ENCODE measurements at regions not wholly inside any gene's neighbourhood (a gene's known extent, or its start where the extent isn't known, plus 50 kb on each side); places are given as distances from the start of the nearest gene placed in this dataset.

GRCh38 chr9:118156846-118157245 lies 452.6 kb downstream of the TLR4 start:
- Histone ChIP-seq H3K9ac (no peak overlapping the region), H3K4me2 (no peak overlapping the region)
- no peak for TF ChIP-seq Cebpa-rat (IDR thresholded peaks at IDR 0.05)

GRCh38 chr9:118162716-118163115 lies 458.5 kb downstream of the TLR4 start:
- no peak overlapping the region for H3K4me3 ChIP-seq
- TF ChIP-seq Cebpa-rat (IDR thresholded peaks at IDR 0.05): no peak
- no peaks in the 10 kb centered on the region for H3K9me3 ChIP-seq
- H3K27me3 ChIP-seq: no peaks in the 10 kb centered on the region
- H3K36me3 ChIP-seq: no peaks in the 10 kb centered on the region
- H3K27ac ChIP-seq: no peak overlapping the region
- H4K20me1 ChIP-seq: no peaks in the 10 kb centered on the region
- peaks cover 8% of the 10 kb centered on the region for H3K4me1 ChIP-seq
- no peak overlapping the region for H3K4me2 ChIP-seq
- H3K9ac ChIP-seq: no peak overlapping the region

More at GRCh38 chr9:118156846-118157245, 452.6 kb downstream of the TLR4 start:
- Histone ChIP-seq H4K20me1 (no peaks in the 10 kb centered on the region), H3K36me3 (no peaks in the 10 kb centered on the region), H3K27ac (no peak overlapping the region), H3K4me1 (no peaks in the 10 kb centered on the region), H3K9me3 (no peaks in the 10 kb centered on the region), H3K4me3 (no peak overlapping the region), H3K27me3 (no peaks in the 10 kb centered on the region)

DNA sequence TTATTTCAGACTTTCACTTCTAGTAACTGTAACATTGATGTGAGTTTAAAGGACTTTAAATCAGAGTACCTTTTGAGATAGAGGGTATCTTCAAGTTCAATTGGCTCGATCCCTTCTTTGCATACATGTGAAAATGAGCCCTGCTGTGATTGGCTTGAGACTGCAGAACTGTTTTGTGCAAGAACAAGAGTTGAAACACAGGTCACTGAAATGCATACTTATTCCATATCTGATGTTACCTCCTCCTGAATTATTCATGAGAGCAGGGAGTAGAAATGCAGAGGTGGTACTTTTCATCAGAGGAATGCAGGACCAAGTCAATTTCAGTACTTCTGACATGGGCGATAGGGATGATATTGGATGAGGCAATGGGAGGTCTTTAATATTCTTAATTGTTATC lies 459.5 kb downstream of the TLR4 start:
- no peaks in the 10 kb centered on the region for H3K27me3 ChIP-seq
- H3K4me1 ChIP-seq: peaks cover 8% of the 10 kb centered on the region
- H3K27ac ChIP-seq: no peak overlapping the region
- H3K4me3 ChIP-seq: no peak overlapping the region
- H3K9me3 ChIP-seq: no peaks in the 10 kb centered on the region
- no peaks in the 10 kb centered on the region for H3K36me3 ChIP-seq
- no peak overlapping the region for H3K9ac ChIP-seq
- no peak for TF ChIP-seq Cebpa-rat (IDR thresholded peaks at IDR 0.05)
- H4K20me1 ChIP-seq: no peaks in the 10 kb centered on the region
- no peak overlapping the region for H3K4me2 ChIP-seq

DNA sequence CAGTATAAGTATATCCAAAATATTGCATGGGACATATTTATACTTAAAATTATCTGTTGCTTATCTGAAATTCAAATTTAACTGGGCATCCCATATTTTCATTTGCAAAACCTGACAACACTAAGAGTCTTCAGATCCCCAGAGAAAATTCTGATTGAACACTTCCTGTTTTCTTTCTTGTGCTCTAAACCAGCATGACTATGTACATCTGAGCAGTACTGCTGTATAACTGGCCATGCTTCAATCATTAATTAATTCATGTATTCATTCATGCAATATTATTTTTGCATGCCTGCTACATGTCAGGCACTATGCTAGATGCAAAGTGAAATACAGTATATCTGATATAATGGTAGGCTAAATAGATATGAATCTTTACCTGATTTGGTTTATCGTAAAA lies 461.2 kb downstream of the TLR4 start:
- Histone ChIP-seq H3K4me2 (no peak overlapping the region), H3K9ac (no peak overlapping the region), H3K4me3 (no peak overlapping the region), H3K4me1 (peaks cover 8% of the 10 kb centered on the region), H3K36me3 (no peaks in the 10 kb centered on the region), H3K27me3 (no peaks in the 10 kb centered on the region), H3K9me3 (no peaks in the 10 kb centered on the region), H3K27ac (no peak overlapping the region), H4K20me1 (no peaks in the 10 kb centered on the region)
- TF ChIP-seq Cebpa-rat (IDR thresholded peaks at IDR 0.05): no peak

DNA sequence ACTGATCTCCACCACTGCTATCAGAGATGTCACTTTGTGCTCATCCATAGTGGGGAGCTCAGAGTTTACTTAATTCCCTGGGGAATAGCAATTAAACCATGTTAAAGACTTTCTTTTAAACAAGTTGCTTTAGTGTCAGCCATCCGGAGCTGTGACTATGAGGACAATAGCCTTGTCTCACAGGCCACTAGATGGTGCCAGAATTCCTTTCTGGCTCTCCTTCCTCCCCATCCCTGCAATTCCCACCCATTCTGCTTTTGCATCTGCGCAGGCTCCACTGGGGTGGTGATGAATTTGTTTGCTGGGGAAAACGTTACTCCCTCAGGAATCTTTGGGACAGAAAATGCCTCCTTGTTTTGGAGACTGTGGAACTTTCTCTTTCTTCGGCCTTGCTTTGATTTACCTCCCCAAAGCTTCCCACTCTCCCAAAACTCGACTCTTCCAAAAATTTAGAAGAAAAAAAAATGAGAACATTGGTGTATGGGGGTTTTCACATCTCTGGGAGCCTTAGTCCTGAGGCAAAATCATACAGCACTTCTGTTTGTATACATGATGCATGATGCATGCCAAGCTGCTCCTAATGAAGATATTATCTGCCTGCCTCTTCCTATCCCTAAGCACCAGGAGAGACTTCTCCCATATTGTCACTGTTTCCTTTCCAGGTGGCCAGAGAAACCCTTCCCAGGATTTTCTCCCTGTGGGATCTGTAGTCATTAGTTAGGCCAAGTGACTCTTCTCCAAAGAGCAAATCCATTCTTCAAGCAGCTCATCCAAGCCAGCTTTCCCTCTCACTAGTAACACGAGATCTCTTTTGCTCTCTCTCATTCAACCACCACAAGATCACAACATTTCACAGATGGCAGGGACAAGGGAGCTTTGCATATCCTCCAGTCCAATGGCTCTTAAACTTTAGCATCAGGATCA lies 466.1 kb downstream of the TLR4 start:
- H3K4me3 ChIP-seq: no peak overlapping the region
- H3K9me3 ChIP-seq: no peaks in the 10 kb centered on the region
- H3K27ac ChIP-seq: no peak overlapping the region
- no peak overlapping the region for H3K4me2 ChIP-seq
- no peaks in the 10 kb centered on the region for H3K36me3 ChIP-seq
- no peak overlapping the region for H3K9ac ChIP-seq
- TF ChIP-seq Cebpa-rat (IDR thresholded peaks at IDR 0.05): no peak
- H3K27me3 ChIP-seq: no peaks in the 10 kb centered on the region
- no peaks in the 10 kb centered on the region for H4K20me1 ChIP-seq
- peaks cover 6% of the 10 kb centered on the region for H3K4me1 ChIP-seq

DNA sequence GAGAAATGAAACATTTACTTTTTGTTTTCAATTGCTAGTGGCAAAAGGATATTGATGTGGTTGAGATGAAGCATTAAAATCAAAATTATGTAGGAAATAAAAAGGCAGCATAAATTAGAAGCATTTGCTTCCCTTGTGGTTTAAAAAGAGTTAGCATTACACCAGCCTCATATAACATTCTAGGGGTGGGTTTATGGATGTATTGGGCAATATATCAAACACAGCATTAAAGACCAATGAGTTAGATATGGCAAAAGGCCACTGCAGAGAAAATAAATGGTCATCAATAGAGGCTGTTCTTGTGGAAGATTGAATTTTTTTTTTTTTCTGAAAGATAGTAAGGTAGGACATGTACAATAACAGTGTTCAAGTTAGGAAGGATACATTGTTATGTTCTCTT lies 473.0 kb downstream of the TLR4 start:
- H3K9me3 ChIP-seq: no peaks in the 10 kb centered on the region
- no peak overlapping the region for H3K27ac ChIP-seq
- H3K36me3 ChIP-seq: no peaks in the 10 kb centered on the region
- H3K4me1 ChIP-seq: no peaks in the 10 kb centered on the region
- no peaks in the 10 kb centered on the region for H3K27me3 ChIP-seq
- H3K4me2 ChIP-seq: no peak overlapping the region
- no peaks in the 10 kb centered on the region for H4K20me1 ChIP-seq
- H3K4me3 ChIP-seq: no peak overlapping the region
- TF ChIP-seq Cebpa-rat (IDR thresholded peaks at IDR 0.05): no peak
- H3K9ac ChIP-seq: no peak overlapping the region

- H3K9ac ChIP-seq: no peak overlapping the region
- no peak overlapping the region for H3K27ac ChIP-seq
- H4K20me1 ChIP-seq: no peaks in the 10 kb centered on the region
- H3K9me3 ChIP-seq: no peaks in the 10 kb centered on the region
- H3K27me3 ChIP-seq: no peaks in the 10 kb centered on the region
- no peak for TF ChIP-seq Cebpa-rat (IDR thresholded peaks at IDR 0.05)
- H3K4me3 ChIP-seq: no peak overlapping the region
- no peak overlapping the region for H3K4me2 ChIP-seq
- H3K36me3 ChIP-seq: no peaks in the 10 kb centered on the region
- H3K4me1 ChIP-seq: no peaks in the 10 kb centered on the region
Measured at GRCh38 chr9:118183576-118183975, 479.4 kb downstream of the TLR4 start.

- Histone ChIP-seq H3K9me3 (no peaks in the 10 kb centered on the region), H3K4me2 (no peak overlapping the region), H3K4me1 (no peaks in the 10 kb centered on the region), H3K36me3 (no peaks in the 10 kb centered on the region), H3K9ac (no peak overlapping the region), H3K27me3 (no peaks in the 10 kb centered on the region), H4K20me1 (no peaks in the 10 kb centered on the region), H3K4me3 (no peak overlapping the region), H3K27ac (no peak overlapping the region)
- no peak for TF ChIP-seq Cebpa-rat (IDR thresholded peaks at IDR 0.05)
Measured at GRCh38 chr9:118187408-118187807, 483.2 kb downstream of the TLR4 start.

DNA sequence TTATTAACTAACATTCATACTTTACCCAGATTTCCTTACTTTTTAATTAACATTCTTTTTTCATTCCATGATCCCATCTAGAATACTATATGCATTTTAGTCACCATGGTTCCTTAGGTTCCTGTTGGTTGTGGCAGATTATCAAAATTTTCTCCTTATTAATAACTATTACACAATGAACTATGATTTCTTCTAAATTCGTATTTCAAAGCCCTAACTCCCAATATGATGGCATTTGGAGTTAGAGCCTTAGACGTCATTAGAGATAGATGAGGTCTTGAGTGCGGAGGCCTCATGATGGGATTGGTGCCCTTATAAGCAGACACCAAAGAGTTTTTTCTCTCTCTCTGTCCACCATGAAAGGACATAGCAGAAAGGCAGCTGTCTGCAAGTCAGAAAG lies 485.4 kb downstream of the TLR4 start:
- Histone ChIP-seq H4K20me1 (no peaks in the 10 kb centered on the region), H3K4me3 (no peak overlapping the region), H3K9ac (no peak overlapping the region), H3K36me3 (no peaks in the 10 kb centered on the region), H3K27me3 (no peaks in the 10 kb centered on the region), H3K4me1 (no peaks in the 10 kb centered on the region), H3K27ac (no peak overlapping the region), H3K9me3 (no peaks in the 10 kb centered on the region), H3K4me2 (no peak overlapping the region)
- TF ChIP-seq Cebpa-rat (IDR thresholded peaks at IDR 0.05): peak; percentile 67; the same call in 1 of the 2 replicates

DNA sequence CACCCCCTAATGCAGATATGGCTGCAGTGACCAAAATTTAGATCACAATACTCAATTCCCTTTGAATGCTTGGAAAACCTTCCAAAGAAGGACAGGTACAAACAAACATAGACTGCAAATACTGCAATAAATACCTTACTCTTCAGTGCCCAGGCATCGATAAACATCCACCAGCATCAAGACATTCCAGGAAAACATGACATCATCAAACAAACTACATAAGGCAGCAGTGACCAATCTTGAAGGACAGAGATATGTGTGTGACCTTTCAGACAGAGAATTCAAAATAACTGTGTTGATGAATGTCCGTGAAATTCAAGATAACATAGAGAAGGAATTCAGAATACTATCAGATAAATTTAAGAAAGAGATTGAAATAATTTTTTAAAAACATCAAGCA lies 488.6 kb downstream of the TLR4 start:
- Histone ChIP-seq H3K4me2 (no peak overlapping the region), H3K9ac (no peak overlapping the region), H3K27me3 (no peaks in the 10 kb centered on the region), H3K4me3 (no peak overlapping the region), H3K36me3 (no peaks in the 10 kb centered on the region), H3K9me3 (no peaks in the 10 kb centered on the region), H3K27ac (no peak overlapping the region), H3K4me1 (no peaks in the 10 kb centered on the region), H4K20me1 (no peaks in the 10 kb centered on the region)
- TF ChIP-seq Cebpa-rat (IDR thresholded peaks at IDR 0.05): no peak
